ENCODE measurements at regions not wholly inside any gene's neighbourhood (a gene's known extent, or its start where the extent isn't known, plus 50 kb on each side); places are given as distances from the start of the nearest gene placed in this dataset.

DNA sequence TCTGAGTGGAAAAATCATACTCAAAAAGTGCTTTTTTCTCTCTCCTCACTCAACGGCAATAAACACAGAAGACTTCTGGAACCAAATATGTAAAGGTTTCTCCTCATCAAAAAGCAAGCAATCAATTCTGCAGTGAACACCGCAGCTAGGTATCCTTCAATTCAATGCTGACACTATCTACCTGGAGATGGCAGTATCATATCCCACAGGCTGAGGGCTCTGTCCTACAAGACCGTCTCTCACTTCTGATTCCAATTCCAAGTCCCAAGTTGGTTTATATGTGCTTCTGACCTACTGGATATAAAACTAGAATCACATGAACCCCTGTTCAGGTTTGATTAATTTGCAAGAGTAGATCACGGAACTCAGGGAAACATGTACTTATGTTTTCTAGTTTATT lies 59.7 kb upstream of the LUZP2 start:
- TF ChIP-seq POLR2A (IDR thresholded peaks at IDR 0.05) = no peak
- TF ChIP-seq, protein P1, sequence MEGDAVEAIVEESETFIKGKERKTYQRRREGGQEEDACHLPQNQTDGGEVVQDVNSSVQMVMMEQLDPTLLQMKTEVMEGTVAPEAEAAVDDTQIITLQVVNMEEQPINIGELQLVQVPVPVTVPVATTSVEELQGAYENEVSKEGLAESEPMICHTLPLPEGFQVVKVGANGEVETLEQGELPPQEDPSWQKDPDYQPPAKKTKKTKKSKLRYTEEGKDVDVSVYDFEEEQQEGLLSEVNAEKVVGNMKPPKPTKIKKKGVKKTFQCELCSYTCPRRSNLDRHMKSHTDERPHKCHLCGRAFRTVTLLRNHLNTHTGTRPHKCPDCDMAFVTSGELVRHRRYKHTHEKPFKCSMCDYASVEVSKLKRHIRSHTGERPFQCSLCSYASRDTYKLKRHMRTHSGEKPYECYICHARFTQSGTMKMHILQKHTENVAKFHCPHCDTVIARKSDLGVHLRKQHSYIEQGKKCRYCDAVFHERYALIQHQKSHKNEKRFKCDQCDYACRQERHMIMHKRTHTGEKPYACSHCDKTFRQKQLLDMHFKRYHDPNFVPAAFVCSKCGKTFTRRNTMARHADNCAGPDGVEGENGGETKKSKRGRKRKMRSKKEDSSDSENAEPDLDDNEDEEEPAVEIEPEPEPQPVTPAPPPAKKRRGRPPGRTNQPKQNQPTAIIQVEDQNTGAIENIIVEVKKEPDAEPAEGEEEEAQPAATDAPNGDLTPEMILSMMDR (IDR thresholded peaks at IDR 0.05 in 4 of 5, conservative IDR thresholded peaks at IDR 0.05 in 1 of 5) = no peak
